ENCODE measurements at regions not wholly inside any gene's neighbourhood (a gene's known extent, or its start where the extent isn't known, plus 50 kb on each side); places are given as distances from the start of the nearest gene placed in this dataset.

DNA sequence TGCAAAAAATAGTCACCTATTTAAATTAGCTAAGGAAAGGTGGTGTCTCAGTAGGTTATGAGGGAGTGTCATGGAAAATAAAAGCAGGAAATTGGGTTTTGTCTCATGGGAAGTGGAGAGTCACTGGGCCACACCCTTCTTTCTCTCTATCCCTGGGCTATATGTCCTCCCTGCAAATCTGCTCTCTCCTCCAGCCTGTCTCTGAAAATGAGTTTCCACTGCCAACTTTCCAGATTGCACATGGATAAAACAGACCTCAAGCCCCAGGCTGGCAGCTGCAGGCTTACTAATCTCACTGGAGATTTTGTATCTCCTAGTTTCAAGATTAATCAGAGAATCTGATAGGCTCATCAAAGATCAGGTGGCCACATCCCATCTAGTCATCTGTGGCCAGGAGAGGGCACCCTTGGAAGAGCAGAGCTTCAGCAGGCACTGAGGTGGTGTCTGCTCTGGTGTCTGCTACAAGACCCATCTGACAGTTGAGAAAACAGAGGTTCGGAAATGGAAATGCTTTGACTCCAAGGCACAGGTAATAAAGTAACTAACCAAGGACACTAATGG lies 178.9 kb downstream of the MSX2 start:
- Mint-ChIP-seq H3K4me1 (no peaks in the 10 kb centered on the region), H3K27ac (no peak overlapping the region), H3K27me3 (ENCODE audit: low read depth) (no peaks in the 10 kb centered on the region; the same call in 1 of the 2 replicates), H3K4me3 (no peak overlapping the region), H3K9me3 (peaks cover 44% of the 10 kb centered on the region), H3K36me3 (peaks cover 9% of the 10 kb centered on the region; the same call in 1 of the 2 replicates)
- CTCF ChIA-PET = interaction anchor here (0.5 to 1.5 kb wide), 3 partner anchors 32 to 484 kb away, joined by 3 to 4 read pairs (median 4); no protein-coding TSS in a partner anchor
- no peak for DNase-seq (ENCODE audit: low spot score)
- POLR2A ChIA-PET = interaction anchor here (0.6 kb wide), 1 partner anchor 988 kb away, joined by 3 read pairs; no protein-coding TSS in a partner anchor
- ATAC-seq = peak; percentile 65
- TF ChIP-seq, protein P1, sequence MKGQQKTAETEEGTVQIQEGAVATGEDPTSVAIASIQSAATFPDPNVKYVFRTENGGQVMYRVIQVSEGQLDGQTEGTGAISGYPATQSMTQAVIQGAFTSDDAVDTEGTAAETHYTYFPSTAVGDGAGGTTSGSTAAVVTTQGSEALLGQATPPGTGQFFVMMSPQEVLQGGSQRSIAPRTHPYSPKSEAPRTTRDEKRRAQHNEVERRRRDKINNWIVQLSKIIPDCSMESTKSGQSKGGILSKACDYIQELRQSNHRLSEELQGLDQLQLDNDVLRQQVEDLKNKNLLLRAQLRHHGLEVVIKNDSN (CRISPR knock-in tag; IDR thresholded peaks at IDR 0.05) = peak; percentile 59; the same call in 1 of the 2 replicates
- TF ChIP-seq, protein P2, sequence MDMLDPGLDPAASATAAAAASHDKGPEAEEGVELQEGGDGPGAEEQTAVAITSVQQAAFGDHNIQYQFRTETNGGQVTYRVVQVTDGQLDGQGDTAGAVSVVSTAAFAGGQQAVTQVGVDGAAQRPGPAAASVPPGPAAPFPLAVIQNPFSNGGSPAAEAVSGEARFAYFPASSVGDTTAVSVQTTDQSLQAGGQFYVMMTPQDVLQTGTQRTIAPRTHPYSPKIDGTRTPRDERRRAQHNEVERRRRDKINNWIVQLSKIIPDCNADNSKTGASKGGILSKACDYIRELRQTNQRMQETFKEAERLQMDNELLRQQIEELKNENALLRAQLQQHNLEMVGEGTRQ (CRISPR knock-in tag; IDR thresholded peaks at IDR 0.05) = peak; percentile 69
- TF ChIP-seq OVOL2 (CRISPR knock-in tag; IDR thresholded peaks at IDR 0.05; ENCODE audit: borderline replicate concordance) = no peak

DNA sequence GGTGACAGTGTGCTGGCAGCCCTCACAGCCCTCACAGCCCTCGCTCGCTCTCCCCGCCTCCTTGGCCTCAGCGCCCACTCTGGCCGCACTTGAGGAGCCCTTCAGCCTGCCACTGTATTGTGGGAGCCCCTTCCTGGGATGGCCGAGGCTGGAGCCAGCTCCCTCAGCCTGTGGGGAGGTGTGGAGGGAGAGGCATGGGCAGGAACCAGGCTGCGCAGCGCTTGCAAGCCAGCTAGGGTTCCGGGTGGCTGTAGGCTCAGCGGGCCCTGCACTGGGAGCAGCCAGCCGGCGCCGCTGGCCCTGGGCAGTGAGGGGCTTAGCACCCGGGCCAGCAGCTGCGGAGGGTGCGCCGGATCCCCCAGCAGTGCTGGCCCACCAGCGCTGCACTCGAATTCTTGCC lies 177.0 kb downstream of the MSX2 start:
- ChIA-PET CTCF (no interaction called here), POLR2A (no interaction called here)
- H3K4me1 Mint-ChIP-seq = no peaks in the 10 kb centered on the region
- H3K4me3 Mint-ChIP-seq = no peak overlapping the region
- H3K36me3 Mint-ChIP-seq = peaks cover 9% of the 10 kb centered on the region; the same call in 1 of the 2 replicates
- DNase-seq (ENCODE audit: low spot score) (no peak), ATAC-seq (no peak)
- peaks cover 38% of the 10 kb centered on the region for H3K9me3 Mint-ChIP-seq
- H3K27me3 Mint-ChIP-seq (ENCODE audit: low read depth) = no peaks in the 10 kb centered on the region; the same call in 1 of the 2 replicates
- TF ChIP-seq, protein P3, sequence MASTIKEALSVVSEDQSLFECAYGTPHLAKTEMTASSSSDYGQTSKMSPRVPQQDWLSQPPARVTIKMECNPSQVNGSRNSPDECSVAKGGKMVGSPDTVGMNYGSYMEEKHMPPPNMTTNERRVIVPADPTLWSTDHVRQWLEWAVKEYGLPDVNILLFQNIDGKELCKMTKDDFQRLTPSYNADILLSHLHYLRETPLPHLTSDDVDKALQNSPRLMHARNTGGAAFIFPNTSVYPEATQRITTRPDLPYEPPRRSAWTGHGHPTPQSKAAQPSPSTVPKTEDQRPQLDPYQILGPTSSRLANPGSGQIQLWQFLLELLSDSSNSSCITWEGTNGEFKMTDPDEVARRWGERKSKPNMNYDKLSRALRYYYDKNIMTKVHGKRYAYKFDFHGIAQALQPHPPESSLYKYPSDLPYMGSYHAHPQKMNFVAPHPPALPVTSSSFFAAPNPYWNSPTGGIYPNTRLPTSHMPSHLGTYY (CRISPR knock-in tag; IDR thresholded peaks at IDR 0.05) = no peak
- TF ChIP-seq NR1H2 (CRISPR knock-in tag; IDR thresholded peaks at IDR 0.05) (no peak), IRF2 (CRISPR knock-in tag; IDR thresholded peaks at IDR 0.05; ENCODE audit: borderline replicate concordance, low read depth) (no peak), ETV6 (CRISPR knock-in tag; IDR thresholded peaks at IDR 0.05) (no peak), FOXK1 (CRISPR knock-in tag; IDR thresholded peaks at IDR 0.05) (no peak)
- TF ChIP-seq, protein P4, sequence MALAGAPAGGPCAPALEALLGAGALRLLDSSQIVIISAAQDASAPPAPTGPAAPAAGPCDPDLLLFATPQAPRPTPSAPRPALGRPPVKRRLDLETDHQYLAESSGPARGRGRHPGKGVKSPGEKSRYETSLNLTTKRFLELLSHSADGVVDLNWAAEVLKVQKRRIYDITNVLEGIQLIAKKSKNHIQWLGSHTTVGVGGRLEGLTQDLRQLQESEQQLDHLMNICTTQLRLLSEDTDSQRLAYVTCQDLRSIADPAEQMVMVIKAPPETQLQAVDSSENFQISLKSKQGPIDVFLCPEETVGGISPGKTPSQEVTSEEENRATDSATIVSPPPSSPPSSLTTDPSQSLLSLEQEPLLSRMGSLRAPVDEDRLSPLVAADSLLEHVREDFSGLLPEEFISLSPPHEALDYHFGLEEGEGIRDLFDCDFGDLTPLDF (CRISPR knock-in tag; IDR thresholded peaks at IDR 0.05) = no peak
- TF ChIP-seq, protein P5, sequence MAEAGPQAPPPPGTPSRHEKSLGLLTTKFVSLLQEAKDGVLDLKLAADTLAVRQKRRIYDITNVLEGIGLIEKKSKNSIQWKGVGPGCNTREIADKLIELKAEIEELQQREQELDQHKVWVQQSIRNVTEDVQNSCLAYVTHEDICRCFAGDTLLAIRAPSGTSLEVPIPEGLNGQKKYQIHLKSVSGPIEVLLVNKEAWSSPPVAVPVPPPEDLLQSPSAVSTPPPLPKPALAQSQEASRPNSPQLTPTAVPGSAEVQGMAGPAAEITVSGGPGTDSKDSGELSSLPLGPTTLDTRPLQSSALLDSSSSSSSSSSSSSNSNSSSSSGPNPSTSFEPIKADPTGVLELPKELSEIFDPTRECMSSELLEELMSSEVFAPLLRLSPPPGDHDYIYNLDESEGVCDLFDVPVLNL (CRISPR knock-in tag; IDR thresholded peaks at IDR 0.05; ENCODE audit: borderline replicate concordance, low read depth) = no peak
- TF ChIP-seq, protein P6, sequence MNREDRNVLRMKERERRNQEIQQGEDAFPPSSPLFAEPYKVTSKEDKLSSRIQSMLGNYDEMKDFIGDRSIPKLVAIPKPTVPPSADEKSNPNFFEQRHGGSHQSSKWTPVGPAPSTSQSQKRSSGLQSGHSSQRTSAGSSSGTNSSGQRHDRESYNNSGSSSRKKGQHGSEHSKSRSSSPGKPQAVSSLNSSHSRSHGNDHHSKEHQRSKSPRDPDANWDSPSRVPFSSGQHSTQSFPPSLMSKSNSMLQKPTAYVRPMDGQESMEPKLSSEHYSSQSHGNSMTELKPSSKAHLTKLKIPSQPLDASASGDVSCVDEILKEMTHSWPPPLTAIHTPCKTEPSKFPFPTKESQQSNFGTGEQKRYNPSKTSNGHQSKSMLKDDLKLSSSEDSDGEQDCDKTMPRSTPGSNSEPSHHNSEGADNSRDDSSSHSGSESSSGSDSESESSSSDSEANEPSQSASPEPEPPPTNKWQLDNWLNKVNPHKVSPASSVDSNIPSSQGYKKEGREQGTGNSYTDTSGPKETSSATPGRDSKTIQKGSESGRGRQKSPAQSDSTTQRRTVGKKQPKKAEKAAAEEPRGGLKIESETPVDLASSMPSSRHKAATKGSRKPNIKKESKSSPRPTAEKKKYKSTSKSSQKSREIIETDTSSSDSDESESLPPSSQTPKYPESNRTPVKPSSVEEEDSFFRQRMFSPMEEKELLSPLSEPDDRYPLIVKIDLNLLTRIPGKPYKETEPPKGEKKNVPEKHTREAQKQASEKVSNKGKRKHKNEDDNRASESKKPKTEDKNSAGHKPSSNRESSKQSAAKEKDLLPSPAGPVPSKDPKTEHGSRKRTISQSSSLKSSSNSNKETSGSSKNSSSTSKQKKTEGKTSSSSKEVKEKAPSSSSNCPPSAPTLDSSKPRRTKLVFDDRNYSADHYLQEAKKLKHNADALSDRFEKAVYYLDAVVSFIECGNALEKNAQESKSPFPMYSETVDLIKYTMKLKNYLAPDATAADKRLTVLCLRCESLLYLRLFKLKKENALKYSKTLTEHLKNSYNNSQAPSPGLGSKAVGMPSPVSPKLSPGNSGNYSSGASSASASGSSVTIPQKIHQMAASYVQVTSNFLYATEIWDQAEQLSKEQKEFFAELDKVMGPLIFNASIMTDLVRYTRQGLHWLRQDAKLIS (CRISPR knock-in tag; IDR thresholded peaks at IDR 0.05; ENCODE audit: borderline replicate concordance) = no peak
- TF ChIP-seq, protein P7, sequence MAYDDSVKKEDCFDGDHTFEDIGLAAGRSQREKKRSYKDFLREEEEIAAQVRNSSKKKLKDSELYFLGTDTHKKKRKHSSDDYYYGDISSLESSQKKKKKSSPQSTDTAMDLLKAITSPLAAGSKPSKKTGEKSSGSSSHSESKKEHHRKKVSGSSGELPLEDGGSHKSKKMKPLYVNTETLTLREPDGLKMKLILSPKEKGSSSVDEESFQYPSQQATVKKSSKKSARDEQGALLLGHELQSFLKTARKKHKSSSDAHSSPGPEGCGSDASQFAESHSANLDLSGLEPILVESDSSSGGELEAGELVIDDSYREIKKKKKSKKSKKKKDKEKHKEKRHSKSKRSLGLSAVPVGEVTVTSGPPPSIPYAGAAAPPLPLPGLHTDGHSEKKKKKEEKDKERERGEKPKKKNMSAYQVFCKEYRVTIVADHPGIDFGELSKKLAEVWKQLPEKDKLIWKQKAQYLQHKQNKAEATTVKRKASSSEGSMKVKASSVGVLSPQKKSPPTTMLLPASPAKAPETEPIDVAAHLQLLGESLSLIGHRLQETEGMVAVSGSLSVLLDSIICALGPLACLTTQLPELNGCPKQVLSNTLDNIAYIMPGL (CRISPR knock-in tag; IDR thresholded peaks at IDR 0.05) = no peak
- H3K27ac Mint-ChIP-seq = no peak overlapping the region

Data from WTC11 (cell line).